LoVo (cell line): ENCODE measurements at regions not wholly inside any gene's neighbourhood (a gene's known extent, or its start where the extent isn't known, plus 50 kb on each side); places are given as distances from the start of the nearest gene placed in this dataset.
A peak's percentile ranks its signal among the peaks of the same experiment; 100 is the strongest.

Experiments
- DNase-seq: peaks from one replicate; pipeline ENCODE4 v3.0.0-alpha.2; 2016; ENCODE audit warnings: low spot score

DNA sequence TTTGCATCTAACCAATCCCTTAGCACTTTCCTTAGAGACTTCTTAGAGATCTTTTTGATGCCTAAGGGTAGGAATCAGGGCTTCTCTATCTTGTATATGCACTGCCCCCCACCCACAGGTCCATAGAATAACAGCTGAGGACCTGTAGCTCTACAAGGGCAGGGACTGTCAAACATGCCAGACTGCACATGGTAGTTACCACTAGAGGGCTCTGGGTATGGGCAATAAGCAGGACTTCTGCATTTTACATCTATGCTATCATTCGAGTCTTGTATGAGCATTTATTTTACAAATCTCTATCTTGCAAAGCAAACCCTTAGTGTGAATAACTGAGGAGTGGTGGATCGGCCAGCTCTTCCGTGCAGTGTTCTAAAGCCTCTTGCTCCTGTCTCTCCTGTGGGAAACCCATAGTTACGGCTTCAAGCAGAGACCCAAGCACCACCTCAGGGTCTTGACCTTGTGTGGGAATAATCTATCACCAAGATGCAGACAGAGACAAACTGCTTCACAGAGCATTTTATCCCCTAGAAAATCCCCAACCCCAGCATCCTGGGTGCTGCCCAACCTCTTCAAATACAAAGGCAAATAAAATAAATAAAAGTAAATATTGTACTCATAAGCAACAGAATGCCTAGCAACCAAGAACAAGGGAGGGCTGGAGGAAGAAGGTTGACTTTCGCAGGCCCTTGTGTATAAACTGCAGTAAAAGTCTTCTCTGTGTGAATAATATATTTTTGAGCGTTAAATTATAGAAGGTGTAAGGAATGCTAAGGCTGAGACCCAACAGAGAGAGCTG lies 219.3 kb downstream of the WDR11 start:
- peak; percentile 28 for DNase-seq

GRCh38 chr10:121071901-121072300 lies 220.7 kb downstream of the WDR11 start:
- no peak for DNase-seq

- no peak for DNase-seq
These were observed 222.6 kb downstream of the WDR11 start for GRCh38 chr10:121073728-121074127.

GRCh38 chr10:121076776-121077715 lies 225.9 kb downstream of the WDR11 start:
- DNase-seq: no peak

DNA sequence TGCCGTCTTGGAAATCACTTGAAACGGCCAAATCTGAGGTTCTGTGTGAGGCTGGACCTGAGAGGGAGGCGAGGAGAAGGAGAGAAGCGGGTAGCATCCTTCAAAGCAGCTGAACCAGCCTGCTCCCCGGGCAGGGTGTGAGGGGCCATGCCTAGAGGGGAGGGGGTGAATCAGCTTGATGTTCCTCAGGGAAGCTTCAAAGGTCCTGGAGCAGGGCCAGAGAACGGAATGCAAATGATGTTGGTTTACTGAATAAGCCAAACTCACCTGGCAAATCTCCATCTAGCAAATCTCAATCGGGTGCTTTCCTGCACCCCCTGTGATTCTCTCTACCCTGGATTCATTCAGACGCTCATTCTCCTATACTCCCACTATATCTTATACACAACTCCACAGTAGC lies 226.9 kb downstream of the WDR11 start:
- peak; percentile 18 for DNase-seq

DNA sequence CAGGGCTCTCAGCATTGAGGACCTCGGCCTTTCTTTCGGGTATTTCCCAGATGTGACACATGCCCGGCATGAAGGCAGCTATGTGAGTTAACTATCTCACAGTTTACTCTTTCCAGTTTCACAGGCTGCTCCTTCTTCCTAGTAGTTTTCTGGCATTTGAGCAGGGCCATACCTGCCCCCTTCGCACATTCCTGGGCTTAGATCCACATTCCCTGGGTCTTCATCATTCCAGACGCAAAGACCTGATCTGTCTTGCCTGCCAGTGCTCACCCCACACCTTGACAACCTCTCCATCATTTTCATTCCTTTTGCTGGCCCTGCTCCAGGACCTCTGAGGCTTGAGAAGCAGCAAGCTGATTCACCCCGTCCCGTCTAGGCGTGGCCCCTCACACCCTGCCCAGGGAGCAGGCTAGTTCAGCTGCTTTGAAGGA lies 227.5 kb downstream of the WDR11 start:
- DNase-seq: peak; percentile 56

- no peak for DNase-seq
These were observed 228.1 kb downstream of the WDR11 start for GRCh38 chr10:121079226-121079625.

- DNase-seq: no peak
These were observed 229.2 kb downstream of the WDR11 start for GRCh38 chr10:121080281-121080891.

DNA sequence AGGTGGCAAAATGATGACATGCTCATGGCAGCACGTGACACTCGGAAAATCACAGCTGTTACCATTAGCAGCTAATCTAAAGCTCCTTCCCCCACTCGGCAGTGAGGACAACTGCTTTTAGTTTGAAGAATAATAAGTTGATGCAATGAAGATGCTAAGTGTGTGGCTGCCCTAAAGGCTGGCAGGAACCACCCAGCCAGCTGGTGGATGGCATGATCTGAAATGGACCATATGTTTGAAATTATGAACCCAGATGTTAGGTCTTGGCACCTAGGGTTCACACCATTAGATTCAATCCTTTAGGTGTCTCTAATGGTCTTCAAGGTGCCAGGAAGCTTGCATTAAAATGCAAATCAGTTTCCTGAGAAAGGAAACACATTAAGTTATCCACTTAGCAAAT lies 230.1 kb downstream of the WDR11 start:
- no peak for DNase-seq

DNA sequence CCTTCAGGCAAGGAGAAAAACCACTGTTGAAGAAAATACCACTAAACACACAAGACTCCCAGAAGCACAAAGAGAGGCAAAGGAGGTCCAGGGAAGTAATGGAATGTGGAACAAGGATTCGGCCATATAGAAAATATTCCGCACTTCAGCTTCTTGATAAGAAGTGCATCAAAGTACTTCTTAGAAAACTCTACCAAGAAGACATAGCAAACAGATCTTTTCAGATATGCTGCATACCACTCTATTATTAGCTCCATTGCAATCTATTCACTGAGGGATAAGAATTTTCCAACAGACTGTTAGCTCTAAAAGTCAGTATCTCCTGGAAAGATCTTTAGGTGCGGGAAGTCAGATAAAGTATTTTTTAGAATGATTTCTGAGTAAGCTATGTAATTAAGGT lies 231.8 kb downstream of the WDR11 start:
- no peak for DNase-seq

DNA sequence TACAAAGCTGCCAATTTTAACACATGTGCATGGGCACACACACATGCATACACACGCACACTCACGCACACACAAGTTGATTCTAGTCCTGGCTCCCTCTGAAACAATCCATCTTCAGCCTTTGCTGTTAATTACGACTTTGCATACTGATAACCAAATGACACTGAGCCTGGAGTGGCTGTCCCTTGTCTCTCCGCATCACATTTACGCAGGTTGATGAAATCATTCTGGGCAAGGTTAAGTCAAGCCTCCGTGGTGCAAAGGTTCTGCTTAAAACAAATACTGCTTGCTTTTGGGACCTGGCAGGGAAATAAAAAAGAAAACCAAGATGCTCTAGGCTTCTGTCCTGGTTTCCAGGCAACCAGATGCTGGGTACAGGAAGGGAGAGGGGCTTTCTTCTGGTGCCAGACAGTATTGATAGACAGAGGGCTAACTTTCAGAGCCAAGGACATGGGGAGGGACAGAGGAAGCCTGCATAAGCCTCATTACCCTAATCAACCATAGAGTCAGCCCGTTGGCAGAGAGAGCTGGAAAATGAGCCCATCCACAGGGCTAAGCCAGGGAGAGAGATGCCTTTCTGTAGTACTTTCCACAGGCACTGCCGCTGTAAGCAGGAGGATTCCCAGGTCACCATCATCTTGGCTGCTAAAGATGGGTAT lies 233.0 kb downstream of the WDR11 start:
- DNase-seq: no peak

GRCh38 chr10:121084675-121085070 lies 233.5 kb downstream of the WDR11 start:
- no peak for DNase-seq

- DNase-seq: no peak
These were observed 234.2 kb downstream of the WDR11 start for GRCh38 chr10:121085367-121085766.

- DNase-seq: no peak
These were observed 236.0 kb downstream of the WDR11 start for GRCh38 chr10:121087129-121087528.

DNA sequence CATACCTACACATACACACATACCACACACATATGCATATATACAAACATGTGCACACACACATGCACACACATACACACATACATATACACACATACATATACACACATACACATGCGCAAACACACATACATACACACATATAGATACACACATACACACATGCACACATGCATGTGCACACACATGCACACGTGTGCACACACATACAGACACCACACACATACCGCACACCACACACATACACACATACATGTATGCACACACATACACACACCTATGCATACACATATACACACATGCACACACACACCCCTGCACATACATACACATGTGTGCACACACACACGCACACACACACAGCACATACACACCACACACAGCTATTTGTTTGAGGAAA lies 236.5 kb downstream of the WDR11 start:
- DNase-seq: no peak

GRCh38 chr10:121088524-121088923 lies 237.4 kb downstream of the WDR11 start:
- no peak for DNase-seq

DNA sequence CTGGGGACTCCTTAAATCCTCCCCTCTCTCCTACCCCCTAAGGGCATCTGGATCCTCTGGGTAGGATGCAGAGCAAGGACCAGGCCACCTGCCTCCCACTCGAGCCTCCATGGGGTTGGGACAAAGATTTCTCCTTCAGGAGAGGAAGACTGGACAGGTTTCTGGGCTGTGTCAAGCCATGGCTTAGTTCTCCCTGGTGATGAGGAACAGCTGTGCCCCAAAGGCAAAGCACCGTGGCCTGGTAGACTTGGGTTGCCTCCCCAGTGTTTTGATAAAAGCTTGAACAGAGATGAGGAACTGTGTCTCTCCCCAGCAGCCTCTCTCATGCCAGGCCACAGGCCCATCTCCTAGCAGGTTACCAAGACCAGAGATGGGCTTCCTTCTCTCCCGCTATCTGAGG lies 238.3 kb downstream of the WDR11 start:
- DNase-seq: no peak

- DNase-seq: peak; percentile 69
These were observed 241.0 kb downstream of the WDR11 start for GRCh38 chr10:121091961-121092719.

DNA sequence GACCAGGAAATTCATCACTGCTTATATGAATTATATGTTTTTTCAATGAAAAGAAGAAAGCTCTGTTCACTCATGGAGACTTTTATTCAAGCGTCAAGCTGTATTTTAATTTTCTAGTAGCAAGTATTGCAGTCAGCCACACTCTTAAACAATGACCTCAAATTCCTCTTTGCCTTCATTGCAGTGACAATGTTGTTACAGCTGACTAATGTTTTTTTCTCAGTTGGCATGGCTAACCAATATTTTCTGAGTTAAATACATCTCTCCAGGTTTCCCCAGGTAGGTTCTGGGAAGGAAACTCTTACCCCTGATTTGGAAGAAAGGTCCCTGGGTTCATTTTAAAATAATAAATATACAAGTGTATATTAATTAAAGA lies 241.5 kb downstream of the WDR11 start:
- no peak for DNase-seq

DNA sequence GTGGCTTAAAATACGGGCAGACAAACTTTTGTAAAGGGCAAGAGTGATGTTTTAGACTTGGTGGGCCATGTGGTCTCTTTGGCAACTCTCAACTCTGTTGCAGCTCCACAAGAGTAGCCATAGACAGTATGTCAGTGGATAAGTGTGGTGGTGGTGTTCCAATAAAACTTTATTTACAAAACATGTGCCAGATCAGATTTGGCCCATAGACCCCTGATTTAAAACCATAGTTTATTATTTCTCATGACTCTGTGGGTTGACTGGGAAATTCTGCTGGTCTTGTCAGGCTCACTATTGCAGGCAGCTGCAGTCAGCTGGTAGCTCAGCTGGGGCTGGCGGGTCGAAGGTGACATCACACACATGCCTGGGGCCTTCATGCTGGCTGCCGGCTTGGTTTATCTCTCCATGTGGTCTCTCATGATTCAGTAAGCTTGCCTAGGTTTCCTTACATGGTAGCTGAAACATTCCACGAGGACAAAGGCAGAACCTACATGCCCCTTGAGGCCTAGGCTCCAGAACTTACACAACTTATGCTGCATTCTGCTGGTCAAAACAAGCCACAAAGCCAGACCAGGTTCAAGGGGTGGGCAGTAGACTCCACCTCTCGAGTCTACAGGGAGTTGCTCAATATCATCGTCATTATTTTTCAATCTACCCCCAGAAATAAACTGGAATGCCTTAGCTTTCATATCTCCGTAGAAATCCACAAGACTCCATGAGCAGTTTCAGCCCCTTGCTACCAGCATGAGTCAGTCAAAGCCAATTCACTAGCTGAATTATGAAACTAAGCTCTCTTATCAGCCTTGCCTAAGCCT lies 245.7 kb downstream of the WDR11 start:
- DNase-seq: no peak

DNA sequence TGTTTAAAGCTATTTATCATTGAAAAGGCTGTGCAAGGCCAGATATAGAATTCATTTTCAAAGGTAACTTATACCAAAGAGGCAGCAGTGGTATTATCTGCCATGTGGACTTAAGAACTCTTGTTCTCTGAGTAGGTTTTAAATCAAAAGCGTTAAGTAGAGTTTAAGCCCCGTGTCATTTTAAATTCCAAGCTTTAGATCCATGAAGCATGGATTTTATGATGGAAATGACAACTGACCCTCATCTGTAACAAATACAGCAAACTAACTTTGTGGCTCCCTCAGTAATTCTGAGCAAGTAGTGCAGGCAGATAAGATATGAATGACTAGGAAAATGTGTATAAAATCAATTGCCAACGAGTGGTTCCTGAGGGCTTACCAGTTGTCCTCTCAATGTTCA lies 247.0 kb downstream of the WDR11 start:
- no peak for DNase-seq
